Nephron (organoid): ENCODE measurements at regions not wholly inside any gene's neighbourhood (a gene's known extent, or its start where the extent isn't known, plus 50 kb on each side); places are given as distances from the start of the nearest gene placed in this dataset.
A peak's percentile ranks its signal among the peaks of the same experiment; 100 is the strongest.

Experiments
- H3K27ac Mint-ChIP-seq, 3 experiments: 2 replicates each; pipeline ENCODE4 v1.8.0; 2020; ENCODE audit warnings: mixed read lengths in 3 of 3, mild to moderate bottlenecking in 2 of 3, moderate library complexity in 1 of 3
- H3K27me3 Mint-ChIP-seq: 2 replicates; pipeline ENCODE4 v1.8.0; 2021; ENCODE audit warnings: low read depth, mild to moderate bottlenecking, moderate library complexity, mixed read lengths
- H3K36me3 Mint-ChIP-seq: 2 replicates; pipeline ENCODE4 v1.8.0; 2020; ENCODE audit warnings: low read depth, mixed read lengths
- H3K4me1 Mint-ChIP-seq: 2 replicates; pipeline ENCODE4 v1.8.0; 2020; ENCODE audit warnings: mixed read lengths
- H3K4me3 Mint-ChIP-seq, 3 experiments: 2 replicates each; pipeline ENCODE4 v1.8.0; 2020; ENCODE audit warnings: mild to moderate bottlenecking in 3 of 3, mixed read lengths in 3 of 3, moderate library complexity in 2 of 3
- H3K9me3 Mint-ChIP-seq: 2 replicates; pipeline ENCODE4 v1.8.0; 2020; ENCODE audit warnings: mixed read lengths
- CTCF ChIP-seq, 3 experiments: fragments of 200-600 bp; sonication (generic); IDR thresholded peaks; one replicate each; pipeline ENCODE4 v1.5.0; 2021; ENCODE audit warnings: antibody characterized with exemption in 3 of 3; ENCODE audit not compliant: unreplicated experiment in 3 of 3

DNA sequence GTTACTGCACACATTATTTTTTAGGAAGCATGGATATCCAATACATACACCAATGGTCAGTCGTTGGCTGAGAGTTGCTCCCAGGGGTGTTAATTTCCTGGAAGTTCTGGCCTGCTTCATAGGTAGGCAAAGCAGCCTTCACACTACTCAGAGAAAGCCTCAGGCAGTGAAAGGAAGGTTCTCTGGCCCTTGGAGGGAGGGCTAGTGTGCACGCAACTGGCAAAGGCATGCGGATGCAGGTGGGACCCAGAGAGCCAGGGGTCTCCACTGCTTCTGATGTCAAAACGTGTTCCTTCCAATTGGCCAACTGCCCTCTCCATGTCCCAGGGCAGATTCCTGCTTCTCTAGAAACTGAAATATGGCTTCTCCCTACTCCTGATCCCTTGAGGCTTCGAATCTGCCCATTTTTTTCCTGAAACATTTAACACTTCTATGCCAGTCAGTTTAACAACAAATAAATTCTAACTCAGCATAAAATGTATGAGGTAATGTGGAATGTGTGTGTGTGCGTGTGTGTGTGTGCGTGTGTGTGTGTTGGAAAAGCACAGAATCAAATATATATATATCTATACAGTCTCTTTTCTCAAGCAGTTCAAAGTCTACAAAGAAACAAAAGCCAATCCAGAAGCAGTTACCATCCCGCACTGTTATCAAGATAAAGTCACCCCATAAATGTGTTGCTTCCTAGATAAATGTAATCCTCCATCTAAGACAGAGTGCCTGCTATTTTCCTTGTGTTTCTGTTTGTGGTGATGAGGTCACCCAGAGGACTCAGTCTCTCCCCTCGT is 94.0 kb upstream of the HIVEP1 start:
- peak overlapping the region in 1 of 3 experiments; percentile 15 for H3K4me3 Mint-ChIP-seq
- no peak for TF ChIP-seq CTCF (IDR thresholded peaks at IDR 0.05; ENCODE audit: unreplicated experiment in 3 of 3)
- peak overlapping the region; percentile 74 to 87 (median 82) for H3K27ac Mint-ChIP-seq
- H3K9me3 Mint-ChIP-seq: peaks cover 4% of the 10 kb centered on the region
- H3K27me3 Mint-ChIP-seq: peaks cover 7% of the 10 kb centered on the region
- no peaks in the 10 kb centered on the region for H3K36me3 Mint-ChIP-seq
- peaks cover 23% of the 10 kb centered on the region for H3K4me1 Mint-ChIP-seq

DNA sequence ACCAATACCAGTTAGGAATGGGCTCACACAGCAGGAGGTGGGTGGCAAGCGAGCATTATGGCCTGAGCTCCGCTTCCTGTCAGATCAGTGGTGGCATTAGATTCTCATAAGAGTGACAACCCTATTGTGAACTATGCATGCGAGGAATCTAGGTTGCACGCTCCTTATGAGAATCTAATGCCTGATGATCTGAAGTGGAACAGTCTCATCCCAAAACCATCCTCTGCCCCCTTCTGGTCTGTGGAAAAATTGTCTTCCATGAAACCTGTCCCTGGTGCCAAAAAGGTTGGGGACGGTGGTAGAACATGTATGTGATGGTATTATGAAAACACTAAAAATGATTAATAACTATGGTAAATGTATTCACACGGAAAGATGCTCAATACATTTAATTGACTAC is 99.7 kb upstream of the HIVEP1 start:
- Mint-ChIP-seq H3K9me3 (peaks cover 11% of the 10 kb centered on the region), H3K4me1 (peaks cover 20% of the 10 kb centered on the region), H3K36me3 (no peaks in the 10 kb centered on the region), H3K27me3 (peaks cover 4% of the 10 kb centered on the region), H3K27ac (no peak overlapping the region), H3K4me3 (no peak overlapping the region)
- no peak for TF ChIP-seq CTCF (IDR thresholded peaks at IDR 0.05; ENCODE audit: unreplicated experiment in 3 of 3)

- Mint-ChIP-seq H3K27me3 (peaks cover 2% of the 10 kb centered on the region), H3K9me3 (peaks cover 11% of the 10 kb centered on the region), H3K4me1 (peaks cover 20% of the 10 kb centered on the region), H3K27ac (no peak overlapping the region), H3K36me3 (no peaks in the 10 kb centered on the region), H3K4me3 (no peak overlapping the region)
- no peak for TF ChIP-seq CTCF (IDR thresholded peaks at IDR 0.05; ENCODE audit: unreplicated experiment in 3 of 3)
Measured at GRCh38 chr6:11911538-11911937, 100.6 kb upstream of the HIVEP1 start.

DNA sequence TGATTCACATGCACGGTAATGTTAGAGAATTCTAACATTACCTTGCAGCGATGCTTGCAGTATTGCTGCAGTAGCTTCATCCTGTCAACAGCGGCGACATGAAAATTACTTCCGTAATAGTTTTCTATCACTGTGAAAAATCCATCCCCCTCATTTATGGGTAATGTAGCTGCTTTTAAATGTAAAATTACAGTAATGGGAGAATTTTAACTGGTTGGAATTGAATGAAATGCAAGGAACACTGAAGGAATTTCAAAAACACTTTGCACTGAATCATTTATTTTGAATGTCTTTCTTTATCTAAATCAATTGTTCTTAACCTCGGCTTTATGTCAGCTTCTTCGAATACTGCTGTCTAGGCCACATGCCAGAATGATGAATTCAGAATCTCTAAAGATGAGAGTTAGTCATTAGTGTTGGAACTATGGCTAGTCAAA is 102.4 kb upstream of the HIVEP1 start:
- no peak overlapping the region for H3K4me3 Mint-ChIP-seq
- peaks cover 20% of the 10 kb centered on the region for H3K4me1 Mint-ChIP-seq
- no peaks in the 10 kb centered on the region for H3K27me3 Mint-ChIP-seq
- TF ChIP-seq CTCF (IDR thresholded peaks at IDR 0.05; ENCODE audit: unreplicated experiment in 3 of 3): no peak
- no peaks in the 10 kb centered on the region for H3K36me3 Mint-ChIP-seq
- peak overlapping the region in 1 of 3 experiments; percentile 82 for H3K27ac Mint-ChIP-seq
- H3K9me3 Mint-ChIP-seq: peaks cover 11% of the 10 kb centered on the region

- Mint-ChIP-seq H3K9me3 (peaks cover 11% of the 10 kb centered on the region), H3K27ac (peak overlapping the region; percentile 8 to 82 (median 19)), H3K36me3 (no peaks in the 10 kb centered on the region), H3K27me3 (no peaks in the 10 kb centered on the region), H3K4me1 (peaks cover 20% of the 10 kb centered on the region), H3K4me3 (peak overlapping the region in 1 of 3 experiments; percentile 56)
- TF ChIP-seq CTCF (IDR thresholded peaks at IDR 0.05; ENCODE audit: unreplicated experiment in 3 of 3): no peak
Measured at GRCh38 chr6:11908436-11909105, 103.5 kb upstream of the HIVEP1 start.
